ENCODE measurements at regions not wholly inside any gene's neighbourhood (a gene's known extent, or its start where the extent isn't known, plus 50 kb on each side); places are given as distances from the start of the nearest gene placed in this dataset.
A peak's percentile ranks its signal among the peaks of the same experiment; 100 is the strongest.

DNA sequence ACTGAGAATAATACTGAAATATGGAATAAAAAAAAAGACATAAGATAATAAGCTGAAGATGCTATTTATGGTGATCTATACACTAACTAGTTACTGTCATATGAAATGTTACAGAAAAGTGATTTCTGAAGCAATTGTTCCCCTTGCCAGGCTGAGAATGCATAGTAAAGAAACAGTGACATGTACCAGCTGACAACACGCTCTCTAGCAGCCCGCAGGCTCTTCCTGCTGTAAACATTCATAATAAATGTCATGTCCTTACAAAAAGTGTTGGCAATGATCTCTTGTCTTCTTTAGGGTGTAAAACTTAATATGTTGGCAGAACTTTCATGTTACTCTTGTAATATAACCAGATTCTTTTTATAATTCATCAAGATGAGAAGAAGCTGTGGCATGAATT, 1171.3 kb downstream of the DSC3 start:
- TF ChIP-seq CTCF (IDR thresholded peaks at IDR 0.05), result no peak
- ATAC-seq, result no peak
- intact Hi-C loops (cut with DNase I), result no loop called here

DNA sequence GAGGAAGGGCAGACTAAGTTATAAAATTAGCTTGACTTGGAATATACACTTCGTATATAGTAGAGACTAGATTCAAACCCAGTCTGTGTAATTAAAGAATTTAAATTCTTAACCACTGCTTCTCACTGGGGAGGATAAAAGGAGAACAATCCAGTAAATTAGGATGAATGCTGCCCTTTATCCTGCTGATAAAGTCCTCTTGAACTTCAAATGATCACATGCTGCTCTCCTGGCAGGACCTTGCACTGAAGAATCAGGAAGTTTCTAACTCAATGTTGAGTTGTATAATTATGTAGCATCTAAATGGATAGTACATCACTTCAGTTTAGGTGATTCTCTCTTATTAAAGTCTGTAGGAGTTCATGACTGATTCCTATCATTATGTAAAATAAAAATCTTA, 1179.7 kb downstream of the DSC3 start:
- Histone ChIP-seq H3K27me3 (no peaks in the 10 kb centered on the region), H3K36me3 (no peaks in the 10 kb centered on the region), H3K9me3 (no peaks in the 10 kb centered on the region), H3K4me1 (no peaks in the 10 kb centered on the region), H3K27ac (no peak overlapping the region), H3K4me3 (no peak overlapping the region)
- no peak for DNase-seq
- intact Hi-C loops (cut with DNase I), result no loop called here
- no peak for TF ChIP-seq CTCF (IDR thresholded peaks at IDR 0.05)
- no peak for ATAC-seq

More for the DNA sequence above, 1171.3 kb downstream of the DSC3 start:
- Histone ChIP-seq H3K36me3 (no peaks in the 10 kb centered on the region), H3K4me1 (no peaks in the 10 kb centered on the region), H3K27me3 (no peaks in the 10 kb centered on the region), H3K9me3 (no peaks in the 10 kb centered on the region), H3K4me3 (no peak overlapping the region), H3K27ac (no peak overlapping the region)
- DNase-seq, result no peak

DNA sequence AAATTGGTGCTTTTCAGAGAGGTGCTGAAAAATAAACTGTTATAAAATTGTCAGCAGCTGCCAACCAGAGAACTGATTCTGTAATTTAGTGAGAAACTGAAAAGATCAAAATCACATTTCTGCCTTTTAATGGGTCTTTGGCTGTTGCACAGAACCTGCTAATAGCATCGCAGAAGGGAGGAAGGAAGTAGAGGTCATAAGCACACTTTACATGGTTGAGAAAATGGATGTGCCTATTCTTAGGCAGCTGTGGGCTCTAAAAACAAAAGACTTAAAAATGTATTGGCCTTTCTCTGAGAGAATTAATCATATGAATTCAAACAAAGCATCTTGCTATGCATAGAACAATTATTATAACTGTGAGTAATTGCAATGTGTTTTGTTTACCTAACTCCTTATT, 1186.9 kb downstream of the DSC3 start:
- DNase-seq (no peak), ATAC-seq (no peak)
- no peak overlapping the region for H3K4me3 ChIP-seq
- H3K9me3 ChIP-seq, result no peaks in the 10 kb centered on the region
- TF ChIP-seq CTCF (IDR thresholded peaks at IDR 0.05), result no peak
- no peaks in the 10 kb centered on the region for H3K4me1 ChIP-seq
- no peak overlapping the region for H3K27ac ChIP-seq
- no peaks in the 10 kb centered on the region for H3K36me3 ChIP-seq
- no peaks in the 10 kb centered on the region for H3K27me3 ChIP-seq
- intact Hi-C loops (cut with DNase I), result no loop called here

- Histone ChIP-seq H3K4me1 (no peaks in the 10 kb centered on the region), H3K27ac (no peak overlapping the region), H3K27me3 (no peaks in the 10 kb centered on the region), H3K36me3 (no peaks in the 10 kb centered on the region), H3K4me3 (no peak overlapping the region), H3K9me3 (no peaks in the 10 kb centered on the region)
- intact Hi-C loops (cut with DNase I), result no loop called here
- ATAC-seq (no peak), DNase-seq (no peak)
- TF ChIP-seq CTCF (IDR thresholded peaks at IDR 0.05), result no peak
Observed at GRCh38 chr18:29853126-29853525, 1189.4 kb downstream of the DSC3 start.

- no peak overlapping the region for H3K4me3 ChIP-seq
- no peak for TF ChIP-seq CTCF (IDR thresholded peaks at IDR 0.05)
- H3K9me3 ChIP-seq, result no peaks in the 10 kb centered on the region
- no peaks in the 10 kb centered on the region for H3K27me3 ChIP-seq
- H3K4me1 ChIP-seq, result no peaks in the 10 kb centered on the region
- no peak for ATAC-seq
- intact Hi-C loops (cut with DNase I), result no loop called here
- no peak overlapping the region for H3K27ac ChIP-seq
- no peaks in the 10 kb centered on the region for H3K36me3 ChIP-seq
- peak; percentile 10 for DNase-seq
Observed at GRCh38 chr18:29849144-29849543, 1193.4 kb downstream of the DSC3 start.

GRCh38 chr18:29841631-29842030, 1200.9 kb downstream of the DSC3 start:
- no peak for TF ChIP-seq CTCF (IDR thresholded peaks at IDR 0.05)
- intact Hi-C loops (cut with DNase I), result no loop called here
- DNase-seq, result no peak

More at GRCh38 chr18:29841631-29842030, 1200.9 kb downstream of the DSC3 start:
- H3K27ac ChIP-seq, result no peak overlapping the region
- H3K27me3 ChIP-seq, result no peaks in the 10 kb centered on the region
- H3K4me1 ChIP-seq, result no peaks in the 10 kb centered on the region
- no peaks in the 10 kb centered on the region for H3K36me3 ChIP-seq
- H3K4me3 ChIP-seq, result no peak overlapping the region
- H3K9me3 ChIP-seq, result no peaks in the 10 kb centered on the region
- ATAC-seq, result no peak

Data from upper lobe of right lung (tissue), 1 donor.